PC-3 (cell line): ENCODE measurements at regions not wholly inside any gene's neighbourhood (a gene's known extent, or its start where the extent isn't known, plus 50 kb on each side); places are given as distances from the start of the nearest gene placed in this dataset.
A peak's percentile ranks its signal among the peaks of the same experiment; 100 is the strongest.

ENCODE experiments used
- ATAC-seq: fragments of 200-7000 bp; cut with Tn5 transposase; 2 replicates; pipeline ENCODE4 v1.9.1; 2020; ENCODE audit warnings: mild to moderate bottlenecking, moderate library complexity
- BruUV-seq: library from RNA; stranded (reverse); fragments of 400-500 nt; replicated peaks from 2 replicates; lab custom pipeline; 2021; lab: Mats Ljungman, UMichigan
- CTCF ChIA-PET: fragments of 300-600 bp; sonication (Branson Sonifier 250); formaldehyde crosslinking; loops from one replicate; lab custom pipeline; 2022; ENCODE audit warnings: antibody characterized with exemption; lab: Charles Lee
- POLR2A ChIA-PET: fragments of 300-600 bp; sonication (Branson Sonifier 250); formaldehyde crosslinking; loops from one replicate; lab custom pipeline; 2022; ENCODE audit warnings: antibody characterized with exemption; ENCODE audit not compliant: unreplicated experiment; lab: Charles Lee
- DNase-seq: peaks from one replicate; pipeline ENCODE4 v3.0.0-alpha.2; 2015
- H2AFZ ChIP-seq: fragments of 300-600 bp; sonication (generic); 2 replicates; pipeline ENCODE4 v1.6.0; 2016; ENCODE audit warnings: antibody characterized with exemption, low read length
- H3F3A ChIP-seq: fragments of 300-600 bp; sonication (generic); one replicate; pipeline ENCODE4 v1.6.0; 2017; ENCODE audit warnings: antibody characterized with exemption, low read length, control low read depth, mild to moderate bottlenecking; ENCODE audit not compliant: unreplicated experiment
- H3K27ac ChIP-seq: fragments of 300-600 bp; sonication (generic); 2 replicates; pipeline ENCODE4 v1.5.1; 2016; ENCODE audit warnings: mild to moderate bottlenecking, low read length
- H3K27me3 ChIP-seq: fragments of 300-600 bp; sonication (generic); 2 replicates; pipeline ENCODE4 v1.6.1; 2016; ENCODE audit warnings: low read length, mixed read lengths
- H3K36me3 ChIP-seq: fragments of 300-600 bp; sonication (generic); 2 replicates; pipeline ENCODE4 v1.6.1; 2016; ENCODE audit warnings: low read depth, mixed run types, low read length, mixed read lengths
- H3K4me1 ChIP-seq: fragments of 300-600 bp; sonication (generic); 2 replicates; pipeline ENCODE4 v1.5.1; 2016; ENCODE audit warnings: low read length; ENCODE audit not compliant: insufficient read depth
- H3K4me2 ChIP-seq: fragments of 300-600 bp; sonication (generic); 2 replicates; pipeline ENCODE4 v1.6.0; 2016; ENCODE audit warnings: low read length
- H3K4me3 ChIP-seq: fragments of 300-600 bp; sonication (generic); 2 replicates; pipeline ENCODE4 v1.5.1; 2016; ENCODE audit warnings: mild to moderate bottlenecking, low read length, mixed read lengths
- H3K79me2 ChIP-seq: fragments of 300-600 bp; sonication (generic); 2 replicates; pipeline ENCODE4 v1.6.1; 2017; ENCODE audit warnings: low read length, mixed read lengths
- H3K9ac ChIP-seq: fragments of 300-600 bp; sonication (generic); 2 replicates; pipeline ENCODE4 v1.6.0; 2016; ENCODE audit warnings: mild to moderate bottlenecking, low read length
- H3K9me2 ChIP-seq: fragments of 300-600 bp; sonication (generic); replicated peaks from 2 replicates; pipeline ENCODE4 v1.6.1; 2016; ENCODE audit warnings: mixed run types, low read length, mixed read lengths
- H3K9me3 ChIP-seq: fragments of 300-600 bp; sonication (generic); 2 replicates; pipeline ENCODE4 v1.6.1; 2016; ENCODE audit warnings: low read length, mixed read lengths
- H4K20me1 ChIP-seq: fragments of 300-600 bp; sonication (generic); 2 replicates; pipeline ENCODE4 v1.6.1; 2016; ENCODE audit warnings: low read length, mixed read lengths
- EZH2 ChIP-seq: fragments of 300-600 bp; sonication (generic); IDR thresholded peaks from one replicate; pipeline ENCODE4 v1.6.1; 2017; ENCODE audit warnings: antibody characterized with exemption, mild to moderate bottlenecking, low read length; ENCODE audit not compliant: unreplicated experiment
- EZH2phosphoT487 ChIP-seq: fragments of 300-600 bp; sonication (generic); IDR thresholded peaks from 2 replicates; pipeline ENCODE4 v1.6.1; 2018; ENCODE audit warnings: mild to moderate bottlenecking, antibody characterized with exemption, low read length, borderline replicate concordance
- intact Hi-C: fragments of 100-400 bp; cut with micrococcal nuclease; formaldehyde crosslinking; loops from 2 replicates; pipeline ENCODE4 v1.9.0; 2023
- TF ChIP-seq, protein P1 (sequence below): fragments of 300-600 bp; sonication (generic); conservative IDR thresholded peaks from 2 replicates; pipeline ENCODE4 v1.5.1; 2017; ENCODE audit warnings: antibody characterized with exemption, low read depth, mild to moderate bottlenecking, low read length

- Histone ChIP-seq H3K4me3 (no peak overlapping the region), H4K20me1 (no peaks in the 10 kb centered on the region), H3K9me2 (no peaks in the 10 kb centered on the region), H3K9me3 (no peaks in the 10 kb centered on the region), H2AFZ (no peak overlapping the region), H3K27ac (no peak overlapping the region), H3K36me3 (no peaks in the 10 kb centered on the region), H3F3A (no peaks in the 10 kb centered on the region), H3K79me2 (no peaks in the 10 kb centered on the region), H3K4me1 (peaks cover 12% of the 10 kb centered on the region), H3K27me3 (no peaks in the 10 kb centered on the region), H3K4me2 (no peak overlapping the region), H3K9ac (no peak overlapping the region)
- BruUV-seq, result no TSS peak
- POLR2A ChIA-PET, result no interaction called here
- CTCF ChIA-PET, result no interaction called here
- no peak for DNase-seq
- intact Hi-C loops, result no loop called here
- no peak for ATAC-seq
- TF ChIP-seq EZH2, result no peak
- no peak for TF ChIP-seq EZH2phosphoT487
- TF ChIP-seq, protein P1, sequence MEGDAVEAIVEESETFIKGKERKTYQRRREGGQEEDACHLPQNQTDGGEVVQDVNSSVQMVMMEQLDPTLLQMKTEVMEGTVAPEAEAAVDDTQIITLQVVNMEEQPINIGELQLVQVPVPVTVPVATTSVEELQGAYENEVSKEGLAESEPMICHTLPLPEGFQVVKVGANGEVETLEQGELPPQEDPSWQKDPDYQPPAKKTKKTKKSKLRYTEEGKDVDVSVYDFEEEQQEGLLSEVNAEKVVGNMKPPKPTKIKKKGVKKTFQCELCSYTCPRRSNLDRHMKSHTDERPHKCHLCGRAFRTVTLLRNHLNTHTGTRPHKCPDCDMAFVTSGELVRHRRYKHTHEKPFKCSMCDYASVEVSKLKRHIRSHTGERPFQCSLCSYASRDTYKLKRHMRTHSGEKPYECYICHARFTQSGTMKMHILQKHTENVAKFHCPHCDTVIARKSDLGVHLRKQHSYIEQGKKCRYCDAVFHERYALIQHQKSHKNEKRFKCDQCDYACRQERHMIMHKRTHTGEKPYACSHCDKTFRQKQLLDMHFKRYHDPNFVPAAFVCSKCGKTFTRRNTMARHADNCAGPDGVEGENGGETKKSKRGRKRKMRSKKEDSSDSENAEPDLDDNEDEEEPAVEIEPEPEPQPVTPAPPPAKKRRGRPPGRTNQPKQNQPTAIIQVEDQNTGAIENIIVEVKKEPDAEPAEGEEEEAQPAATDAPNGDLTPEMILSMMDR, result no peak
Observed at GRCh38 chr6:14031516-14031915, 86.1 kb upstream of the CD83 start.

GRCh38 chr6:14035071-14035847 is 82.3 kb upstream of the CD83 start:
- H3K9me3 ChIP-seq, result no peaks in the 10 kb centered on the region
- H3K27ac ChIP-seq, result no peak overlapping the region
- DNase-seq (peak; percentile 73), ATAC-seq (no peak)
- intact Hi-C loops, result no loop called here
- H3K4me1 ChIP-seq, result peaks cover 22% of the 10 kb centered on the region
- H3K9ac ChIP-seq, result no peak overlapping the region
- ChIA-PET CTCF (interaction anchor here (1.0 kb wide), 1 partner anchor 11 kb away, joined by 3 read pairs; no protein-coding TSS in a partner anchor), POLR2A (no interaction called here)
- H3K27me3 ChIP-seq, result no peaks in the 10 kb centered on the region
- TF ChIP-seq EZH2, result no peak
- H3K9me2 ChIP-seq, result no peaks in the 10 kb centered on the region
- H3K79me2 ChIP-seq, result no peaks in the 10 kb centered on the region
- no peaks in the 10 kb centered on the region for H4K20me1 ChIP-seq
- H3K4me3 ChIP-seq, result no peak overlapping the region
- H3K36me3 ChIP-seq, result no peaks in the 10 kb centered on the region
- H2AFZ ChIP-seq, result peak overlapping the region; percentile 61
- H3F3A ChIP-seq, result no peaks in the 10 kb centered on the region
- no TSS peak for BruUV-seq
- H3K4me2 ChIP-seq, result no peak overlapping the region

- ChIA-PET POLR2A (no interaction called here), CTCF (interaction anchor here (1.0 kb wide), 1 partner anchor 11 kb away, joined by 3 read pairs; no protein-coding TSS in a partner anchor)
Observed at GRCh38 chr6:14035874-14036273, 81.7 kb upstream of the CD83 start.

More at GRCh38 chr6:14035874-14036273, 81.7 kb upstream of the CD83 start:
- Histone ChIP-seq H3K27me3 (no peaks in the 10 kb centered on the region), H3K4me3 (no peak overlapping the region), H3F3A (no peaks in the 10 kb centered on the region), H3K9me2 (no peaks in the 10 kb centered on the region), H3K4me1 (peaks cover 22% of the 10 kb centered on the region), H4K20me1 (no peaks in the 10 kb centered on the region), H3K36me3 (no peaks in the 10 kb centered on the region), H3K9ac (no peak overlapping the region), H3K9me3 (no peaks in the 10 kb centered on the region), H3K4me2 (no peak overlapping the region), H3K27ac (no peak overlapping the region), H3K79me2 (no peaks in the 10 kb centered on the region), H2AFZ (peak overlapping the region; percentile 61)
- TF ChIP-seq EZH2 (no peak), EZH2phosphoT487 (no peak)
- TF ChIP-seq, protein P1, result no peak
- intact Hi-C loops, result no loop called here
- ATAC-seq, result no peak
- no peak for DNase-seq
- BruUV-seq, result no TSS peak
